ENCODE measurements at regions not wholly inside any gene's neighbourhood (a gene's known extent, or its start where the extent isn't known, plus 50 kb on each side); places are given as distances from the start of the nearest gene placed in this dataset.

DNA sequence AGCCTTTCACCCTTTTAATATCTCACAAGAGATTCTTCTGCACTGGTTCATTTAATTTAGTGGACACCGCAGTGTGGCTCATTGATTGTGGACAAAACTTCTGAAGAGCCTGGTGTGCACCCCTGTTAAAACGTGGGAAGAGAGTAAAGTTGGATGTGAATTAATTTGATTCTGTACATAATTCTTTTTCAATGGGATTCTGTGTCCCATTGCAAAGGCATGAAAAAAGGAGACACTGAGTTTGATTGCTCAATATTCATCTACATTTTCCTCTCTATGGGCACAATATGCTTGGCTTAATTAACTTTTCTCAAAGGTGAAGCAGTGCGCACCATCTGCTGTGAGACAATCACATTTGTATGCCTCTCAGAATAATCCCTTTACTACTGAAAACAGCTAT, 95.1 kb downstream of the BARHL2 start:
- TF ChIP-seq, protein P1, sequence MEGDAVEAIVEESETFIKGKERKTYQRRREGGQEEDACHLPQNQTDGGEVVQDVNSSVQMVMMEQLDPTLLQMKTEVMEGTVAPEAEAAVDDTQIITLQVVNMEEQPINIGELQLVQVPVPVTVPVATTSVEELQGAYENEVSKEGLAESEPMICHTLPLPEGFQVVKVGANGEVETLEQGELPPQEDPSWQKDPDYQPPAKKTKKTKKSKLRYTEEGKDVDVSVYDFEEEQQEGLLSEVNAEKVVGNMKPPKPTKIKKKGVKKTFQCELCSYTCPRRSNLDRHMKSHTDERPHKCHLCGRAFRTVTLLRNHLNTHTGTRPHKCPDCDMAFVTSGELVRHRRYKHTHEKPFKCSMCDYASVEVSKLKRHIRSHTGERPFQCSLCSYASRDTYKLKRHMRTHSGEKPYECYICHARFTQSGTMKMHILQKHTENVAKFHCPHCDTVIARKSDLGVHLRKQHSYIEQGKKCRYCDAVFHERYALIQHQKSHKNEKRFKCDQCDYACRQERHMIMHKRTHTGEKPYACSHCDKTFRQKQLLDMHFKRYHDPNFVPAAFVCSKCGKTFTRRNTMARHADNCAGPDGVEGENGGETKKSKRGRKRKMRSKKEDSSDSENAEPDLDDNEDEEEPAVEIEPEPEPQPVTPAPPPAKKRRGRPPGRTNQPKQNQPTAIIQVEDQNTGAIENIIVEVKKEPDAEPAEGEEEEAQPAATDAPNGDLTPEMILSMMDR (IDR thresholded peaks at IDR 0.05): no peak
- no peak for TF ChIP-seq POLR2A (IDR thresholded peaks at IDR 0.05)

Measured in breast epithelium (tissue), 3 donors.